Transverse colon (tissue), 4 donors: ENCODE measurements at regions not wholly inside any gene's neighbourhood (a gene's known extent, or its start where the extent isn't known, plus 50 kb on each side); places are given as distances from the start of the nearest gene placed in this dataset.

Source experiments
- DNase-seq: peaks from one replicate; pipeline ENCODE4 v3.0.0-alpha.2; 2019
- H3K27ac ChIP-seq, 4 donors: fragments of 200-600 bp; sonication (generic); 2 replicates each; pipeline ENCODE4 v1.5.1; 2016 to 2018; ENCODE audit warnings: inconsistent platforms in 4 of 4
- H3K27me3 ChIP-seq: fragments of 200-600 bp; sonication (generic); 2 replicates; pipeline ENCODE4 v1.5.1; 2017; ENCODE audit warnings: inconsistent platforms
- H3K36me3 ChIP-seq, 4 donors: fragments of 200-600 bp; sonication (generic); 2 replicates each; pipeline ENCODE4 v1.5.1; 2017 to 2019; ENCODE audit warnings: inconsistent platforms in 4 of 4
- H3K4me1 ChIP-seq, 4 donors: fragments of 200-600 bp; sonication (generic); 2 replicates each; pipeline ENCODE4 v1.5.1; 2017 to 2020; ENCODE audit warnings: inconsistent platforms in 4 of 4
- H3K4me3 ChIP-seq, 4 donors: fragments of 200-600 bp; sonication (generic); 1 replicate in 1 of 4; 2 replicates in 3 of 4; pipeline versions ENCODE4 v1.5.1 to v1.6.1; 2017 to 2019; ENCODE audit warnings: inconsistent platforms in 4 of 4
- H3K9me3 ChIP-seq, 2 donors: fragments of 200-600 bp; sonication (generic); 2 replicates each; pipeline ENCODE4 v1.5.1; 2017 to 2019; ENCODE audit warnings: inconsistent platforms in 2 of 2
- EP300 ChIP-seq: sonication (generic); formaldehyde crosslinking; IDR thresholded peaks from one replicate; pipeline ENCODE4 v1.6.1; 2017; ENCODE audit warnings: antibody characterized with exemption, low read depth
- POLR2A ChIP-seq: fragments of 450-650 bp; IDR thresholded peaks from one replicate; pipeline ENCODE4 v1.6.1; 2016; ENCODE audit warnings: antibody characterized with exemption, mild to moderate bottlenecking, moderate library complexity
- POLR2AphosphoS5 ChIP-seq, 3 donors: sonication (generic); formaldehyde crosslinking; IDR thresholded peaks; one replicate each; pipeline ENCODE4 v1.6.1; 2016; ENCODE audit warnings: antibody characterized with exemption in 3 of 3
- WGBS, 2 donors: methylation state at CpG; one replicate each; pipeline ENCODE4 v1.1.5; 2018; ENCODE audit warnings: low coverage in 1 of 2; 5-methylcytosine and 5-hydroxymethylcytosine counted together
- in situ Hi-C, 4 donors: fragments of 200-750 bp; cut with MboI; loops; one replicate each; pipeline versions ENCODE4 v1.15.0 to v1.15.1; 2017; ENCODE audit warnings: low sequenced_read_pairs in 3 of 4, low pct_ligation_motif_present in 1 of 4, low pct_unique_long_range_greater_than_20kb in 1 of 4
- intact Hi-C: fragments of 100-400 bp; cut with DNase I; formaldehyde crosslinking; loops from one replicate; pipeline ENCODE4 v1.15.1; 2023; ENCODE audit warnings: low total_unique reads
- TF ChIP-seq, protein P1 (sequence below), 5 experiments: fragments of 200-600 bp in 3 of 5; fragments of 450-650 bp in 2 of 5; sonication (generic) in 3 of 5; IDR thresholded peaks; 1 replicate in 2 of 5; 2 replicates in 3 of 5; pipeline ENCODE4 v1.5.1; 2016 to 2017; ENCODE audit warnings: antibody characterized with exemption in 5 of 5, inconsistent platforms in 3 of 5, mild to moderate bottlenecking in 2 of 5, moderate library complexity in 1 of 5

DNA sequence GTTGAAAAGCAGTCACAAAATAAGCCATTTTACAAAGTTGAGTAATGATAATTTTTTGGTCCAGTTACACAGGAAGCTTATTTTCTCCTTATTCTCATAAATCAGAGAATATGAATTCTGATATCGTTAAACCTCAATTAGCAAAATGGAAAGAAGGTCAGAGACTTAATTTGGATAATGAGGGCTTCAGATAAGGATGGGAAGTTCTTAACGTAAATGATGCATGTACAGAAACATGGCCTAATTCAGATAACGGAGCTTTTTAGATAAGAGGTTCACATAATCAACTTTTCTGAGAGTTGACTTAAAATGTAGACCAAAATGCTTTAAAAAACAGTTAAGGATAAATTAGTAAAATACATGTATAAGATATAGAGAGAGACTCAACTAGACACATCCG, 746.3 kb upstream of the SLC10A2 start:
- Histone ChIP-seq H3K36me3 (no peaks in the 10 kb centered on the region), H3K4me1 (no peaks in the 10 kb centered on the region), H3K27ac (no peak overlapping the region), H3K9me3 (no peaks in the 10 kb centered on the region), H3K4me3 (no peak overlapping the region), H3K27me3 (no peaks in the 10 kb centered on the region)
- no peak for DNase-seq
- in situ Hi-C loops, result no loop called here
- intact Hi-C loops, result no loop called here
- no peak for TF ChIP-seq EP300
- no peak for TF ChIP-seq POLR2AphosphoS5 (IDR thresholded peaks at IDR 0.05)
- TF ChIP-seq, protein P1, sequence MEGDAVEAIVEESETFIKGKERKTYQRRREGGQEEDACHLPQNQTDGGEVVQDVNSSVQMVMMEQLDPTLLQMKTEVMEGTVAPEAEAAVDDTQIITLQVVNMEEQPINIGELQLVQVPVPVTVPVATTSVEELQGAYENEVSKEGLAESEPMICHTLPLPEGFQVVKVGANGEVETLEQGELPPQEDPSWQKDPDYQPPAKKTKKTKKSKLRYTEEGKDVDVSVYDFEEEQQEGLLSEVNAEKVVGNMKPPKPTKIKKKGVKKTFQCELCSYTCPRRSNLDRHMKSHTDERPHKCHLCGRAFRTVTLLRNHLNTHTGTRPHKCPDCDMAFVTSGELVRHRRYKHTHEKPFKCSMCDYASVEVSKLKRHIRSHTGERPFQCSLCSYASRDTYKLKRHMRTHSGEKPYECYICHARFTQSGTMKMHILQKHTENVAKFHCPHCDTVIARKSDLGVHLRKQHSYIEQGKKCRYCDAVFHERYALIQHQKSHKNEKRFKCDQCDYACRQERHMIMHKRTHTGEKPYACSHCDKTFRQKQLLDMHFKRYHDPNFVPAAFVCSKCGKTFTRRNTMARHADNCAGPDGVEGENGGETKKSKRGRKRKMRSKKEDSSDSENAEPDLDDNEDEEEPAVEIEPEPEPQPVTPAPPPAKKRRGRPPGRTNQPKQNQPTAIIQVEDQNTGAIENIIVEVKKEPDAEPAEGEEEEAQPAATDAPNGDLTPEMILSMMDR (IDR thresholded peaks at IDR 0.05), result no peak
- no peak for TF ChIP-seq POLR2A
- 84 to 96% methylated on average over 4 of the region's 4 CpGs for WGBS, 2 donors

DNA sequence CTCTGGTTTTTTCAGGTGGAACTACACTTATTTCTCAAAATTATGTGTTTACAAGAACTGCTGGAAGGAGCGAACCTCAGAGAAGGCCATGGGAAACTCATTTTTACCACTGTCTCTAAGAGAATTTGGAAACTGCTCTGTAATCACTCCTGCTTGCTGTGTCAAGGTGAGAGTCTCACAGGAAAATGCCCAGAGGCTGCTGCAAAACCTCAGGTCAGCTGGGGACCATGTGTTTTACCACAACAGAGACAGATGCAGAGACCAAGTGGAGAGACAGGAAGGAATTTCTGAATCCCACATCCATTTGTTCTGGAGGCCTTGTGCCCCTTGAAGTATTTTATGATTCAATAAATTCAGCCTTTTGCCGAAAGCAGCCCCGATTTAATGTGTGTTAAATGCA, 743.8 kb upstream of the SLC10A2 start:
- H3K27me3 ChIP-seq, result no peaks in the 10 kb centered on the region
- in situ Hi-C loops, result no loop called here

DNA sequence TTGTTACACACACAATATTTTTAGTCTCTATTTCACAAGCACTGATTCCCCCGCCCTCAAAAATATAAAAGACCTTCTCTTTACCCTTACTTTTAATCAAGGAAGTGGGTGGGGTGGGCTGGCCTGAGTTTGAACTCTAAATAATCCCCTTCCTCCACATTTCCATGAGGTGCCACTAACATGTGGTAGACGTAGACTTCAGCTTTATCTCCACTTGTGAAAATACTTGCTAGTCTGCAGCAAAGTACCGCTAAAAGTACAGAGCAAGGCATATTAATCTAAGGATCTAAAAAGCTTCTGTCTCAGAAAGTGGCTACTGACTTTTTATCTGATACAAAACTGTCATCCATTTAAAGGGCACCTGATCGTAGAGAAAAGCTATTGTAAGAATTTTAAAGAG, 739.6 kb upstream of the SLC10A2 start:
- in situ Hi-C loops (no loop called here), intact Hi-C loops (no loop called here)
- Histone ChIP-seq H3K9me3 (no peaks in the 10 kb centered on the region), H3K4me1 (no peaks in the 10 kb centered on the region), H3K36me3 (no peaks in the 10 kb centered on the region), H3K4me3 (no peak overlapping the region), H3K27me3 (no peaks in the 10 kb centered on the region), H3K27ac (no peak overlapping the region)
- TF ChIP-seq, protein P1 (IDR thresholded peaks at IDR 0.05), result no peak
- TF ChIP-seq POLR2A, result no peak
- no peak for TF ChIP-seq POLR2AphosphoS5 (IDR thresholded peaks at IDR 0.05)
- no peak for TF ChIP-seq EP300
- 38 to 56% methylated on average over 1 to 4 of the region's 4 CpGs for WGBS, 2 donors
- DNase-seq, result no peak

More for the DNA sequence above, 743.8 kb upstream of the SLC10A2 start:
- no peaks in the 10 kb centered on the region for H3K36me3 ChIP-seq
- 70 to 77% methylated on average over 3 of the region's 3 CpGs for WGBS, 2 donors
- intact Hi-C loops, result no loop called here
- H3K27ac ChIP-seq, result no peak overlapping the region
- no peaks in the 10 kb centered on the region for H3K9me3 ChIP-seq
- no peaks in the 10 kb centered on the region for H3K4me1 ChIP-seq
- H3K4me3 ChIP-seq, result no peak overlapping the region
- DNase-seq, result no peak
- TF ChIP-seq EP300 (no peak), POLR2AphosphoS5 (IDR thresholded peaks at IDR 0.05) (no peak), POLR2A (no peak)
- TF ChIP-seq, protein P1 (IDR thresholded peaks at IDR 0.05), result no peak

DNA sequence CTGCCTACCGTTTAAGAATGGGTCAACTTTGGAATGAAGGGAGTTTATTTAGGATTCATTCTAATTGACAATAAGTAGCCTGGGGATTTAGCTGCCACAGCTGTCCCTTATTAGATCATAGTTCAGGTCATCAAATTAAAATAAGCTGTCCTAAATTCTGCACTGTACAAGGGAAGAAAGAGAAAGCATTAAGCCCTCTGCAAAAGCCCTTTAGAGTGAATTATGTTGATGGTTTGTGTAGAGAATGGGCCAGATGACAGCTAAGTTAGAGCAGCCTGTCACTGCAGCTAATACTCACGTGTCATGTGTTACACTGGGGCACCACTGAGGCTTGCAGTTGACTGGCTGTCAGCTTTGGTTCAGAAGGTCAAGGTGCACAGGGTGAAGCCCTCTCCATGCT, 737.1 kb upstream of the SLC10A2 start:
- DNase-seq, result no peak
- Histone ChIP-seq H3K4me3 (no peak overlapping the region), H3K27me3 (no peaks in the 10 kb centered on the region), H3K9me3 (no peaks in the 10 kb centered on the region), H3K36me3 (no peaks in the 10 kb centered on the region), H3K27ac (no peak overlapping the region), H3K4me1 (no peaks in the 10 kb centered on the region)
- intact Hi-C loops (no loop called here), in situ Hi-C loops (no loop called here)
- 27 to 43% methylated on average over 1 to 2 of the region's 2 CpGs for WGBS, 2 donors
- TF ChIP-seq POLR2A, result no peak
- TF ChIP-seq, protein P1 (IDR thresholded peaks at IDR 0.05), result no peak
